ENCODE measurements at regions not wholly inside any gene's neighbourhood (a gene's known extent, or its start where the extent isn't known, plus 50 kb on each side); places are given as distances from the start of the nearest gene placed in this dataset.

DNA sequence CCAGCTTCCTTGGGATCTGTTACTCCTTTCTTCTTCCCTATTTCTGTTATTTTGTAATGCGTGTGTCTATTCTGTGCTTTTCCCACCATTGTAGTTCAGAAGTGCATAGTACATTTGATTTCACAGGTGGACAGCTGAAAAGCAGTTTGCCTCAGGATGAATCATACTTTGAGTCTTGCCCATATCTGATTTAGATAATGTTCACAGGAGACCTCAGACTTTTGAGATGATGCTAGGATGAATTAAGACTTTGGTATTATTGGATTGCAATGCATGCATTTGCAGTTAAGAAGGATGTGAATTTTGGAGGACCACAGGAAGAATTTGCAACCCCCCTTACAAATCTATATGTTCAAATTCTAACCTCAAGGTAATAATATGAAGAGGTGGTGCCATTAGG is 769.6 kb downstream of the CDH11 start:
- no peak for TF ChIP-seq TCF12 (IDR thresholded peaks at IDR 0.05; ENCODE audit: low read depth)
- TF ChIP-seq MAX (IDR thresholded peaks at IDR 0.05) = no peak
- no peak for TF ChIP-seq TAF1 (IDR thresholded peaks at IDR 0.05; ENCODE audit: low read depth)
- TF ChIP-seq REST (IDR thresholded peaks at IDR 0.05; ENCODE audit: low read depth) = no peak
- no peak for TF ChIP-seq CREB1 (IDR thresholded peaks at IDR 0.05; ENCODE audit: low read depth)
- no peak for TF ChIP-seq USF1 (IDR thresholded peaks at IDR 0.05)
- no peak for TF ChIP-seq YY1 (IDR thresholded peaks at IDR 0.05; ENCODE audit: low read depth)
- no peak for TF ChIP-seq ZBTB7A (IDR thresholded peaks at IDR 0.05; ENCODE audit: low read depth)
- no peak for TF ChIP-seq NFIC (IDR thresholded peaks at IDR 0.05)
- no peak for TF ChIP-seq EP300 (IDR thresholded peaks at IDR 0.05; ENCODE audit: borderline replicate concordance)
- TF ChIP-seq TEAD4 (IDR thresholded peaks at IDR 0.05) = no peak

- TF ChIP-seq TAF1 (IDR thresholded peaks at IDR 0.05; ENCODE audit: low read depth) = no peak
- TF ChIP-seq CREB1 (IDR thresholded peaks at IDR 0.05; ENCODE audit: low read depth) = no peak
- TF ChIP-seq CEBPB (IDR thresholded peaks at IDR 0.05) = no peak
These were observed 770.7 kb downstream of the CDH11 start for GRCh38 chr16:64351121-64351520.

GRCh38 chr16:64346080-64346479 is 775.8 kb downstream of the CDH11 start:
- no peak for TF ChIP-seq TCF12 (IDR thresholded peaks at IDR 0.05; ENCODE audit: low read depth)
- no peak for TF ChIP-seq REST (IDR thresholded peaks at IDR 0.05; ENCODE audit: low read depth)
- no peak for TF ChIP-seq FOXM1 (IDR thresholded peaks at IDR 0.05; ENCODE audit: borderline replicate concordance, low read depth)
- no peak for TF ChIP-seq ZBTB7A (IDR thresholded peaks at IDR 0.05; ENCODE audit: low read depth)
- TF ChIP-seq MAX (IDR thresholded peaks at IDR 0.05) = no peak
- no peak for TF ChIP-seq CEBPB (IDR thresholded peaks at IDR 0.05)
- no peak for TF ChIP-seq EP300 (IDR thresholded peaks at IDR 0.05; ENCODE audit: borderline replicate concordance)
- no peak for TF ChIP-seq TAF1 (IDR thresholded peaks at IDR 0.05; ENCODE audit: low read depth)
- TF ChIP-seq CREB1 (IDR thresholded peaks at IDR 0.05; ENCODE audit: low read depth) = no peak
- no peak for TF ChIP-seq EGR1 (IDR thresholded peaks at IDR 0.05)
- TF ChIP-seq TEAD4 (IDR thresholded peaks at IDR 0.05) = no peak
- no peak for TF ChIP-seq RAD21 (IDR thresholded peaks at IDR 0.05; ENCODE audit: low read depth)
- no peak for TF ChIP-seq USF1 (IDR thresholded peaks at IDR 0.05)
- no peak for TF ChIP-seq NFIC (IDR thresholded peaks at IDR 0.05)
- TF ChIP-seq YY1 (IDR thresholded peaks at IDR 0.05; ENCODE audit: low read depth) = no peak

DNA sequence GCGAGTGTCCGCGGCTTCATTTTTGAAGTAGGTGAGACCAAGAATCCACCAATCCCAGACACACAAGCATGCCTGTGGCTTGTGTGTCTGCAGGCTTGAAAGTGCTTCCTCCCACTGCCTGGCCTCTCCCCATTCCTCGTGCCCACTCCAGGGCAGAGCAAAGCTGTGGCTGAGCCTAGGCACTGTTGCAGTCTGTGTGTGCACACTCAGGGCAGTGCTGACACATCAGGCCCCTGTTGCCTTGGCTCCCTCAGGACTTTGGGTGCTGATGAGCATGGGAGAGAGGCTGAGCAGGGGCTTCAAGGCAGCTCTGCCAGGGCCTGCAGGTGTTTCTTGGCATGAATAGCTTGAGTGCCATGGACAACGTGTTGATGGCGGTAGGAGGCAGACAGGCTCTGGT is 776.7 kb downstream of the CDH11 start:
- no peak for TF ChIP-seq REST (IDR thresholded peaks at IDR 0.05; ENCODE audit: low read depth)
- no peak for TF ChIP-seq USF1 (IDR thresholded peaks at IDR 0.05)
- TF ChIP-seq RAD21 (IDR thresholded peaks at IDR 0.05; ENCODE audit: low read depth) = no peak
- no peak for TF ChIP-seq FOXM1 (IDR thresholded peaks at IDR 0.05; ENCODE audit: borderline replicate concordance, low read depth)
- TF ChIP-seq ZBTB7A (IDR thresholded peaks at IDR 0.05; ENCODE audit: low read depth) = no peak
- no peak for TF ChIP-seq MAX (IDR thresholded peaks at IDR 0.05)
- TF ChIP-seq TEAD4 (IDR thresholded peaks at IDR 0.05) = no peak
- no peak for TF ChIP-seq YY1 (IDR thresholded peaks at IDR 0.05; ENCODE audit: low read depth)
- TF ChIP-seq NFIC (IDR thresholded peaks at IDR 0.05) = no peak
- no peak for TF ChIP-seq CREB1 (IDR thresholded peaks at IDR 0.05; ENCODE audit: low read depth)
- no peak for TF ChIP-seq TAF1 (IDR thresholded peaks at IDR 0.05; ENCODE audit: low read depth)
- no peak for TF ChIP-seq TCF12 (IDR thresholded peaks at IDR 0.05; ENCODE audit: low read depth)
- TF ChIP-seq CEBPB (IDR thresholded peaks at IDR 0.05) = no peak
- no peak for TF ChIP-seq EGR1 (IDR thresholded peaks at IDR 0.05)
- no peak for TF ChIP-seq EP300 (IDR thresholded peaks at IDR 0.05; ENCODE audit: borderline replicate concordance)
